ENCODE measurements at regions not wholly inside any gene's neighbourhood (a gene's known extent, or its start where the extent isn't known, plus 50 kb on each side); places are given as distances from the start of the nearest gene placed in this dataset.

DNA sequence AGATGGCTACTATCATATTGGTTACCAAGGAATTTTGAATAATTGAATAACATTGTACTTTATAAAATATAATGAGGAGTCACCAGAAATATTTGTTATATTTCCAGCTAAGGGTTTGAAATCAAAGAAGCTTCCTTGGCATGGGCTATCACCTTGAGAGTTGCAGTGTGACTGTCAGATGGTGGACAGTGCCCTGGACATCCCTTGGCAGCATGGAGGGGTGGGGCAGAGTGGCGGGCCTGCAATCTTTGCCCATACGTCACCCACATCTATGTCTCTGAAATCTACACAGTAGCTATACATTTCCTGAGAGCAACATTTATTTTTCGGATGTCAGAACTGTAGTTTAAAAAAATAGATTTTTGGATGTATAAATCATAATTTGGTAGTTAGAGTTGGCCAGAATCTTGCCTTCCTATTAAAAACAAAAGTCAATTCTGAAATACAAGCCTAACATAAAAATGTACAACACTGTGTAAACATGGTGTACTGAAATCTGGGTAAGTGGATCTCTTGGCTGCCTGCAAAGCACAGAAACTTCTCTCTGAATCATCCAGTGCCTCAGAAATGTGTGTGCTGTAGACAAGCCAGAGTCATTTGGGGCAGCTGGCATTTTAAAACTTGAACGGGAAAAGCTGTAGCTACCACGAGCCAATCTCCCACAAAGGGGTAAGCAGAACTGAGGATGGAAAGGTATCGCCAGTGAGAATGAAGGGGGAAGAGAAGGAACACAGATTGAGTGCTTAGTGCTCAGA lies 124.2 kb upstream of the ARHGAP28 start:
- ATAC-seq = no peak
- DNase-seq (ENCODE audit: low spot score) = no peak

DNA sequence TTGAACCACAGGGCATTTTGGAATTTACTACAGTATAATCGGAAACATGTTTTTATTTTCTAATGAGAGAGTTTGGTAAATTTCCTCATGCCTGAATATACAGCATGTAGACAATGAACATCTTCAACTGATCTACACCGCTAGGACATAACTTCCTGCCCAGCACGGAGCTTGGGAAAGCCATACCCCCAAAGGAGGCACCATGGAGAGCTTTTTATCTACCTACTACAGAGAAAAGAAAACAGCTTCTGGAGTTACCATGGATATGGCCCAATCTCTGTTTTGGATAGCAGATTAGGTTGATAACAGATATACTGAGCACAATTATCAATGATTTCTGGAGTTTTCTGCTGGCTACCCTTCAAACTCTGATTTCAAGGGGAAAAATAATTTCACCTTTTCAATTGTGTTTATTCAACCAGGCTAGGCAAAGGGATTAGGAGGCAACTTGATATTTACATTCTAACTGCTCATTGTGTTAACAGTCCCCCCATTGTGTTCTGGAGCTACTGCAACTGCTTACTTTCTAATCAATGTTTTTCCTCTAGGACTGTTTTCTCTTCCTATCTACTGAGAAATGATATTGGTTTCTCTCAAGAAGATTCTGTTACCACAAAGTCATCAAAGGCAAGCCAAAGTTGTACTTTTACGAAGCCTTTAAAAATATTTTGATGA lies 123.0 kb upstream of the ARHGAP28 start:
- DNase-seq (ENCODE audit: low spot score) (no peak), ATAC-seq (no peak)

DNA sequence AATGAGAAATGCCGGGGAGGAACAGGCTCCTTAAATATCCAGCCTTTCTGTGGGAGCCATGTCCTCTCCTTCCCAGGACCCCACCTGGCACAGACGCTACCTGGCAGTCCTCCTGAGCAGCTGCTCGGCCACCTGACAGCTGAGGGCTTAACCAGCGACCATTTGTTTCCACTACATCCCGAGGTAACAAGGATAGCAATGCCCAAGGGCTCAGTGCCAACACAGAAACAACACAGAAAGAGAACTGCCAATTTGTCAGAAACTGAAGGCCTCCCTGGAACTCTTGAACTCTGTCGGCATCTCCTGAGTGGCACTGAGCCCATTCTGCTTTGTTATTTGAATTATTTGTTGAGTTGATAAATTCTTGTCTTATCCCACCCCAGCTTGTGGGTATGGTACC lies 122.2 kb upstream of the ARHGAP28 start:
- no peak for DNase-seq (ENCODE audit: low spot score)
- no peak for ATAC-seq

DNA sequence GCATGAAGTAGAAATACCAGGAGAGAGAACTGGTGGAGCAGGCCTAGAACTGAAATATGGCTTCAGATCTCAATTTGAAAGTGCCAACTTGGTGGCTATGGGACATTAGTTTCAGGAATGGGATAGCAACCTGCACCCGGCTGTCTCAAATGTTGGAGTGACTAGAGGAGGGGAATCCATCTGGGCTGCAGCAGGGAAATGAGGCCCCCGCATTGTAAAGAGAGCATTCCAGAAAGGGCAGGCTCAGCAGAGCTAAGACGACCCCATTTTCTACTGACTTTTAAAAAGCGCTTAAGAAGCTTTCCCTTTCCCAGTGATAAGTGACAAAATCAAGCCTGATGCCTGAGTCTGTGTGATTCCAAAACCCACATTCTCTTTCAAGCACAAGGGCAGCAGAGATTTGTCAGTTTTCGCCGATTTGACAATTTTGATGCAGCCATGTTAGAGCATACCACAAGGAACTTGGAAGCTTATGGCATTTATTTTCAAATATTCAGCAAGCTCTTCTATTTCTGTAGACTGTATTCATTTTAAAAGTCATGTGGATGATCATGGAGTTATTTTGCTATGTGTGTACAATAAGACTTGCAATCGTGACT lies 119.8 kb upstream of the ARHGAP28 start:
- ATAC-seq = no peak
- no peak for DNase-seq (ENCODE audit: low spot score)

DNA sequence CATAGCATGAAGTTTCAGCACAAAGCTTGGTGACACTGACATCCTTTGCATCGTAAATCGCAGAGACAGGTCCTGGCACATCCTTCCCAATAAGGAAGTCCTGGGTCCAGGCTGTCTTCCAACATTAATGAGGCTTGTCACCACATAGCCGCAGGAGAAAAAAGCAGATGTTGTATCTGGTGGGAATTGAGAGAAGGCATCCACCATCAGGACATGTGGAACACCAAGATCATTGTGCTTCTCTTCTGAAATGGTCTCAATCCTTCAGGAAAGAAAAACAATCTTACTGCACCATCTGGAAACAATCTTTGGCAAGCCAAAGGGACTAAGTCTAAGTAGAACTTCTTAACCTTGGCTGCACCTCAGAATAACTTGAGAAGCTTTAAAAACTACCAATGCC lies 119.0 kb upstream of the ARHGAP28 start:
- ATAC-seq = no peak

DNA sequence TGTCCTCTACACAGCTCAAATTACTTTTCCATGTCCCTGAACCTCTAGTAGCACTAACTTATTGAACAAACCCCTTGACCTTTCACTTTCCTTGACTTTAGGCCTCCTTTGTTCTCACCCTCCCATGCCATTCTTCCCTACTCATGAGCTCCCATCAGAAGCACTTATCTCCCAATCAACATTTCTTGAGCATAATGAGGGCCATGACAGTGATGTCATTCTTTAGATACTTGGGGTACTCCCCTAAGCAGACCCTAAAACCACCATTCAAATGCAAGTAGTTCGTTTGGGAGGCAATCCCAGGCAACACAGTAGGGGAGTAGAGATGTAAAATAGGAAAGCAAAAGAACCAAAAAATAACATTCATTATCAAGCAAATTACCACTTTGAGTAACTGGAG lies 115.9 kb upstream of the ARHGAP28 start:
- DNase-seq (ENCODE audit: low spot score) (no peak), ATAC-seq (no peak)

More for the DNA sequence above, 119.0 kb upstream of the ARHGAP28 start:
- no peak for DNase-seq (ENCODE audit: low spot score)

DNA sequence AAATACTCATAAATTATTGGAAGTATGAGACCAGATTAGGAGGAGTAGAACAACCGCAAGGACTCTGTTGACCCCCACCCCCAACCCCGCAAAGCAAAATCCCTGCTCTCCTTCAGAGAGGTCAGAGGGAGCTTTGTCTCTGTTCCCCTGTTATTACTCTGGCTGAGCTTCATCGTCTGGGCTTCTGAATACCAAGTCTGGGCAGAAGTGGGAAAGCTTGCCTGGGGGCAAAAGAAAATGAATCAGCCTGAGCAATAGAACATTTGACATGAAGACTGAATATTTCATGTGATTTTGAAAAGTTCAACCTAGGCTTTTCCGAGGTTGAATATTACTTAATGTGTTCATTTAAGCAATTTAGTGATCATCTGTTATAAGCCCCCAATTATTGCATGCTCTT lies 114.6 kb upstream of the ARHGAP28 start:
- ATAC-seq = no peak
- DNase-seq (ENCODE audit: low spot score) = no peak

DNA sequence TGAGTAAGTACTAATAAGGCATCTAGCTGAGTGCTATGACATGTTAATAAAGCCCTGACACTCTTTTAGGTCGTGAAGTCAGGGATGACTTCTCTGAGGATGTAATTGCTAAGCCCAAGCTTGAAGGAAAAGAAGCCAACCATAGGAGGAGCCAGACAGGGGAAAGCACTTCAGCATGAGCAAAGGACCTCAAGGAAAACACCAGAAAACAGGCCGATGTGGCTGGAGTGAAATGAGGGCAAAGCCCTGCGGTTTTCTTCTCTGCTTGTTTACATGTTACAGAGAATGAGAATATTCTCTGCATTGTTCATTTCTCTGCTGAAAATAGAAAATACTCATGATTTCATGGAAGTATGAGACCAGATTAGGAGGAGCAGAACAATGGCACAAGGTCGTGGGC lies 112.5 kb upstream of the ARHGAP28 start:
- ATAC-seq (no peak), DNase-seq (ENCODE audit: low spot score) (no peak)

DNA sequence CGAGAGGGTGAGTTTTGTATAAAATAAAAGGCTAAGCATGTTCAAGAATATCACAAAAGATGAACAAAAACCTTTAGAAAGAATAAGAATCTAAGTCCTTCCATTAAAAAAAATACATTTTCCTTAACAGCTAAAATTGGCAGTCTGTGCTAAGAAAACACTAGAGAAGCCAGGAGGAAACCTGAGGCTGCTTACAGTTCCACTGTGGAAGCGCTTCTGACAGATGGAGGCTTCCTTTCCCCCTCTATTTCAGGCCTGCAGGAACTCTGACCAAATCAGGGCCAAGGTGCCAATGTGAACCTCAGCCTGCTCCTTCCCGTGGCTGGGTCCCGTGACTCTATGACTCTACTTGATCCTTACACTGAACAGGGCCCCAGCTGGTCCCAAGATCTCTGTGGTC lies 108.1 kb upstream of the ARHGAP28 start:
- DNase-seq (ENCODE audit: low spot score) (no peak), ATAC-seq (no peak)

DNA sequence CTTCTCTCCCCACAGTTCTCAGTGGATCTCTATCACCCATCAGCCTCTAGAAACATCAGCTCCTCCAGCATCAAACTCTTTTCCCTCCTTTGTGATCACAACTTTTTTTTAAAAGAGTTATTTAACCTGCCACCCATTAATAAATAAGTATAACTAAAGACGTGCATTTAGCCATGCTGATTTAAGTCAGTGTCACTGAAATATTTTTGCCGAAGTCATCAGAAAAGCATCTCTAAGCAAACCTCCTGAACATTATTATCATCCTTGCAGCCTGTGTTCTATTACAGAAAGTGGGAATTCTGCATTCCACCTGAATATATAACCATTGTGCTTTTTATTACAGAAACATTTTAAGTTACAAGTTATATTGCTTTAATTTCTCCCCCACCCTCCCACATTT lies 106.2 kb upstream of the ARHGAP28 start:
- no peak for DNase-seq (ENCODE audit: low spot score)
- no peak for ATAC-seq

DNA sequence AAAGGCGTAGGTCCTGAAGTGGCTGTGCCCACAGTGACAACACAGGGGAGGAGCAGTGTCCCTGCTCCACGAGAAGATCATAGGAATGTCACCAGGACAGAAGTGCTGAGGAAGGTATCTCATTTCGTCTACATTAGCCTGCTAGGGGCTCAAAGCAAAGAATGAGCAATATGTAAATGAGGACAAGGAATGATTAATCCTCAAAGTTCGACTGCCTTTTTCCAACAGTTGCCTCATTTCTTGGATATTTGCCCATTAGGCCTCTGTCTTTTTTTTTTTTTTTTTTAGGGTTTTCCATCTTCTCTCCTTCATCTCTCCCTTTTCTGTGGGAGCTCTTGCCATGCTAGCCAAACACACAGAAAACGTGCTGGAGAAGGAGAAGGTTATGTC lies 105.2 kb upstream of the ARHGAP28 start:
- DNase-seq (ENCODE audit: low spot score) (no peak), ATAC-seq (no peak)

DNA sequence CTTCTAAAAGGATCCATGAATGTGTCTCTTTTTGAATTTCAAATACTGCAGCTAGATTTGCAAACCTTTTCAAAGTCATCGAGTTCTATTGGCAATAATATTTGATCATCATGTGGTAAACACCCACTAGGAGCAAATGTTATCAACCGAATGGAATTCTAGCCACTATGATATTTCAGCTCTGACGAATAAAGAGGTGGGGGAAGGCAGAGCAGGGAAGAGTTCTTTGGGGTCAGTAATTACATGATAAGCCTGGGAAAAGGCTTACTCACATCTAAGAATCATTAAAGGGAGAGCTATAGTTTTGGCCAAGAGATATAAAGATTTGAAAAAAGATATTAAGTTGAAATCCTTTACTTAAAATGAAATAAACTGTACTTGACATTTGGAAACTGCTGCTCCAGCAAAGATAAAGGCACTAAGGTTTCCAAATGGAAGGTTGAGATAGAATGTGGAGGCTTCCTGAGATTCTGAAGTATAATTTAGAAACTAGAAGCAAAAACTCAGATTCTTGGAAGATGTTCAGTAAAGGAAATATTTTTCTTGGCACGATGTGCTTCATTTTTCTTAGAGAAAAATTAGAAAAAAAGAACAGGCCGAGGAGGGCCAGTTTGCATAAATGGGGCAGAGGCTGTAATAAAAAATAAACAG lies 104.7 kb upstream of the ARHGAP28 start:
- ATAC-seq (no peak), DNase-seq (ENCODE audit: low spot score) (no peak)

DNA sequence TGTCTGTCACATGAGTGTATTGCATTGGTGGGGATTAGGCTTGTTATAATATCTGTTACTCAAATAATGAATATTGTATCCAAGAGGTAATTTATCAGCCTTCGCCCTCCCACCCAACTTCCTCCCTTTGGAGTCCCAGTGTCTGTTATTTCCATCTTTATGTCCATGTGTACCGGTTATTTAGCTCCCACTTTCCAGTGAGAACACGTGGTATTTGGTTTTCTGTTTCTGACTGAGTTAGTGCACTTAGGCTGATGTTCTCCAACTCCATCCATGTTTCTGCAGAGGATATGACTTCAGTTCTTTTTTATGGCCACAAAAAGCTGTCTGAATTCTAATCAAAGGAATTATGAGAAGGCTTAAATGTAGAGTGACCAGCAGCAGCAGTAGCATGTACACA lies 104.0 kb upstream of the ARHGAP28 start:
- ATAC-seq (no peak), DNase-seq (ENCODE audit: low spot score) (no peak)

DNA sequence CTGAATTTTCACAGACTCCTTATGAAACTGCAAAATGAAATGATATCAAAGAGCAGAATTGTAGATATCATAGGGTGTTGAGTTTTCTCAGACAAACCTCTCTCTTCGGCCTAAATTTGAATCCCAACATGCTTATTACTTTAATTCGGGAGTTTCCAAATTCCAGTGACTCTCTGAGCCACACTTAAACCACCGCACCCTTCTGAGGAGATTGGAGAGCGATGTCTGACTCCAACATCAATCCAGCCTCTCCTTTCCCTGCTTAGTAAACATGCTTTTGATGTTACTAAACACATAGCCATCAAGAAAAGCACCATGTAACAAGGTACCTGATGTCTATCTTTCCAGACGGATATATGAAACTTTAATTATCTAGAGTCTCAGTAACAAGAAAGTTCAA lies 103.1 kb upstream of the ARHGAP28 start:
- ATAC-seq (no peak), DNase-seq (ENCODE audit: low spot score) (no peak)

DNA sequence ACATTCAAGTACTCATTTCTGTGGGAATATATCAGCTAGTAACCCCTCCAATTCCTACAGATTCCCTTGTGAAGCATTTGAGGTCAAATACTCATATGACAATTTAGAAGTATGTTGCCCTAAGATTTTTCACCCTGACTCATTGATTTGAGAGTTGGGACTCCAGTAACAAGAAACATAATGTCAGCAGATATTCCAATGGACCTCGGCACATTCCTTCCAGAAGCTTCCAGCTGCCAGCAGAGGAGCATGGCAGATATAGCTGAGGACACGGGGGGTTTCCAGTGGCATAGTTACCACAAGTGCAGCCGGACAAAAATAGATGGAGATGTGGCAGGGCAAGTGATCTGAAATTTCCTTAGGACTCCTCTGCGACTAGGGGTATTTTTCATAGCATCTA lies 101.9 kb upstream of the ARHGAP28 start:
- no peak for ATAC-seq
- DNase-seq (ENCODE audit: low spot score) = no peak

DNA sequence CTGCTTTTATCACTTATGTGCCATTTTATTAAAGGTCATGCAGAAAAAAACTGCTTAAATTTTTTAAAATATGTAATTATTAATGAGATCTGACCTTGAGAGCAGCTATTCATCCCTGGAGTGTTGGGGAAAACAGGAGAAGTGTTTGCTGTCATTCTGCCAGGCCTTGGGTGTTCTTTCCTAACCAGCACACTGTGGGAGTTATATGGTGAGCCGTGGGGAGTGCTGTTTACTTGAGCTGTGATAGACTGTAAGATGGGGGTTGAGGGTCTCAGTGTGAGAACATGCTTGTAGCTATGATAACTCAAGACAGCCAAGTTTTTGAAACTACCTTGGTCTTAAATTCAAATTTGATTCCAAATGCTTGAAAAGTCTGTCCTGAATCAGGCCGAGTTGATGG lies 101.3 kb upstream of the ARHGAP28 start:
- ATAC-seq (no peak), DNase-seq (ENCODE audit: low spot score) (no peak)

DNA sequence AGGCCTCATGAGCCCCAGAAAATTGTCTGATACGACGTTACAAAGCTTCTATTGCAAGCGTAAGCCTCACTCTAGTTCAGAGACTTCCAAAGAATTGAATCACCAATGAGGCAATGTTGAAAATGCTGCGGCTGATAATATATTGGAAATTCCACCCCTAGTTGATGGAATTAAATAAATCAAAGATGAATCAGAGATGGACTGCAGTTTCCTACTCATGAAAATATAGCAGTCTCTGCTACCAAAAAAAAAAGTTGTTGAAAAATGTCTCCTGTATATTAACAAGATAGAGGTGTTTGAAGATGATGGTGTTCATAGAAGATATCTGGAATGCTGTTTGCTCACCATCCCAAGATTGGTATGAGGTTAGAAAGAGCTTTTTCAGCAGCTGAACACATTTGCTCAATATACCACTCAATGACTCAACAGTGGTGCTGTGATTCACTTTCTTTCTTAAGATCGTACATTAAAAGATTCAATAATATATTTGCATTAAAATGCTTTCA lies 99.8 kb upstream of the ARHGAP28 start:
- DNase-seq (ENCODE audit: low spot score) (no peak), ATAC-seq (no peak)

DNA sequence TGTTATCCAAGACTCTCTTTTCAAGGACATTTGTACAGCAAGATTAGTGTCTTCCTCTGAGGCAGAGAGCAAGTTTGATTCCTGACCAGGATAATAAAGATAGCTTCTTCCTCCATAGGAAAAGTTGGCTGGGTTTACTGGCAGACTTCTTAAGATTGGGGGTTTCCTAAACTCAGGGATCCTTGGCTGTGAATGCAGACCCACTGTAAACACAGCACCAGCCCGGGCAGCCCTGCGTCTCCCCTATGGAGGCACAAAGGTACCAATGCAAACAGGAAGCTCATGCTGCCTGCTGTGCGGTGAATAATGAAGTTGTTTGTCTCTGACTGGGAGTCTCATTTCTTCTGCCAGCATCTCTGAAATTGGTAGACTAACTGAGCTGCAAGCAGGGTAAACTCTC lies 96.2 kb upstream of the ARHGAP28 start:
- DNase-seq (ENCODE audit: low spot score) (no peak), ATAC-seq (no peak)

DNA sequence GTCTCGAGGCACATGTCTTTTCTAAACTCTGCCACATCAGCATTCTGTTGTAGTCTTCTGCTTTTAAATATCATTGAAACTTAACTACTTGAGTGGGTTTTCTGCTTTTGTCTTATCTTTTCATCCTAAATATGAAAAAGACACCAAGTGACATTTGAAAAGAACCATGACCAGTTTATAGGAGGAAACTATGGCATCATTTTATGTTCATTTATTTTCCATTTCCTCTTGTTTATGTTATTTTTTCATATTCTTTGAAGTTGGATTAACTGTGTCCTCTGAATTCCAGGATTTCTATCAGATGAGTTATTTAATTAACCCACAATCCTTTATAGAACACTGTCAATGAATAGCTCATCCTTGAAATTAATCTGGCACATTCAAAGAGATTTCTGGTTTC lies 93.4 kb upstream of the ARHGAP28 start:
- DNase-seq (ENCODE audit: low spot score) (no peak), ATAC-seq (no peak)

DNA sequence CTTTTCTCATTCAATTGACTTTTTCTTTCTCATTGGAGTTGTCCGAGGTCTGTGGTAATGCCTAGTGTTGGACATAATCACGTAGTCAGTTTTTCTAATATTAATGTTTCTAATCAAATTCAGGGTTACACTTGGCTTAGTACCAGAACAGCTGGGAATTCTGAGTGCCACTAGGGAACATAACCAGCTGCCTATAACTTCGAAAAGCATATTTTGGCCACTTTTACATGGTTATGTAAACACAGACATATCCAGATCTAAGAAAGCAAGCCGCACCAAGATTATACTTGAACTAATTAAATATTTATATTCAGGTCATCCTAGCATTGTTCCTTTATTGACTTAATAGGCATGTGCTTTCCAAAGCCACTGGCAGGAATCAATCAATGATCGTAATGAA lies 91.1 kb upstream of the ARHGAP28 start:
- DNase-seq (ENCODE audit: low spot score) (no peak), ATAC-seq (no peak)

DNA sequence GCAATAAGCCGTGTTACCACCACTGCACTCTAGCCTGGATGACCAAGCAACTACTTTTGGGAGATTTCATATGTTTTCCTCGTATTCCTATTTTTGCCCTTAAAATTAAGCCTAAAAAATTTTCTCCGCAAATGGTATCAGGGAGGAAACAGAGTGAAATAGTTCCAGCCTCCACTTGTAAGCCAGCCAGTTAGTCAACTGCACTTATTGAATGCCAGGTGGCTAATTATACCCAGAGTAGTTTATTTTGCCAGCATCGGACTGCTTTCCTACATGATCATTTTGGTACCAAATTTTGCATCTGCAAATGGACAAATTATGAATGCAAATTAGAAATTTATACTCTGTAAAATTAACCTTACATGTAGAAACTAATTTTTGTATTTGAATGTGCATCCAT lies 90.2 kb upstream of the ARHGAP28 start:
- DNase-seq (ENCODE audit: low spot score) (no peak), ATAC-seq (no peak)
